Activated CD8-positive, alpha-beta T cell treated with anti-CD3 and anti-CD28 coated beads for 36 hours (primary cell): ENCODE measurements at regions not wholly inside any gene's neighbourhood (a gene's known extent, or its start where the extent isn't known, plus 50 kb on each side); places are given as distances from the start of the nearest gene placed in this dataset.

Experiments used
- ATAC-seq: fragments of 200-7000 bp; cut with Tn5 transposase; one replicate; pipeline ENCODE4 v1.10.0; 2021; ENCODE audit warnings: mild to moderate bottlenecking, moderate library complexity
- CTCF ChIA-PET: fragments of 350-600 bp; sonication (Branson Sonifier 250); formaldehyde crosslinking; loops from one replicate; lab custom pipeline; 2021; ENCODE audit warnings: antibody characterized with exemption; lab: Charles Lee
- POLR2A ChIA-PET: fragments of 350-600 bp; sonication (Branson Sonifier 250); formaldehyde crosslinking; loops from one replicate; lab custom pipeline; 2021; ENCODE audit warnings: antibody characterized with exemption; lab: Charles Lee
- DNase-seq: peaks from one replicate; pipeline ENCODE4 v3.0.0-alpha.2; 2020
- H3K27ac Mint-ChIP-seq: one replicate; pipeline ENCODE4 v1.8.0; 2021; ENCODE audit warnings: mild to moderate bottlenecking, mixed read lengths
- H3K27me3 Mint-ChIP-seq: one replicate; pipeline ENCODE4 v1.8.0; 2021; ENCODE audit warnings: mixed read lengths
- H3K36me3 Mint-ChIP-seq: one replicate; pipeline ENCODE4 v1.8.0; 2021; ENCODE audit warnings: low read depth, mixed read lengths
- H3K4me1 Mint-ChIP-seq: one replicate; pipeline ENCODE4 v1.8.0; 2021; ENCODE audit warnings: low read depth, mixed read lengths
- H3K4me3 Mint-ChIP-seq: one replicate; pipeline ENCODE4 v1.8.0; 2021; ENCODE audit warnings: mild to moderate bottlenecking, moderate library complexity, mixed read lengths
- H3K9me3 Mint-ChIP-seq: one replicate; pipeline ENCODE4 v1.8.0; 2021; ENCODE audit warnings: mixed read lengths
- CTCF ChIP-seq: fragments of 200-600 bp; IDR thresholded peaks from one replicate; pipeline ENCODE4 v1.8.0; 2022; ENCODE audit warnings: antibody characterized with exemption, mild to moderate bottlenecking
- intact Hi-C: fragments of 100-400 bp; cut with micrococcal nuclease; formaldehyde crosslinking; loops from one replicate; pipeline ENCODE4 v1.10.0; 2022

- Mint-ChIP-seq H3K27ac (no peak overlapping the region), H3K4me3 (no peak overlapping the region), H3K9me3 (no peaks in the 10 kb centered on the region), H3K36me3 (no peaks in the 10 kb centered on the region), H3K4me1 (no peaks in the 10 kb centered on the region), H3K27me3 (peaks cover 3% of the 10 kb centered on the region)
- intact Hi-C loops: no loop called here
- ATAC-seq: no peak
- TF ChIP-seq CTCF: no peak
- DNase-seq: no peak
- ChIA-PET POLR2A (no interaction called here), CTCF (no interaction called here)
Measured at GRCh38 chr4:114211556-114211955, 232.1 kb upstream of the ARSJ start.

DNA sequence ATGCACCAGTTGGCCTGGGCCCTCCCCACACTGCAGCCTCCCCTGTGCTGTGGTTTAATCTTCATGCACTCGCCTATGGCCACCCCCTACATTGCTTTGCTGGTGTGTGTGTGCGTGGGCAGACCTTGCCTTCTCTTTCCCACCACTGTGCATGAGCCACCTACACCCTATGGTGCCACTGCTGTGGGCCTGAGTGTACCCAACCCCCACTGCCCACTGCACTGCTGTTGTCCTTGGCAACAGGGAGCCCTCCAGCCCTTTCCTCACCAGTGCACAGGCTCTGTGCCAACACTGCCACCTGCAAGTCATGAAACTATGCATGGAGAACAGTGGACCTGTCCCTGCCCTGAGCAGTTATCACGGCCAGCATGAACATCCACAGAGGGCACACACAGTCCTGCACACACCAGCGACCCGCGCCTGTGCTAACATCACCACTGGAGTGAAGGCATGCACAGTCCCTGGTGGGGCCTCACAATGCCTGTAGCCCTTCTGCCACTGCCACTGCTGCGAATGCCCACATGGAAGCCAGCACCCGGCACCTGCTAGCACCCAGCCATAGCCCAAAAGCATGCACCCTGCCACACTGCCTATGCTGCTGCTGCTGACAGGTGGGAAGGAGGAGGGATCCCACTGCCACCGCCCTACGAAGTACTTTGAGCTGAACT is 237.8 kb upstream of the ARSJ start:
- TF ChIP-seq CTCF: no peak
- Mint-ChIP-seq H3K9me3 (no peaks in the 10 kb centered on the region), H3K4me3 (no peak overlapping the region), H3K36me3 (no peaks in the 10 kb centered on the region), H3K4me1 (no peaks in the 10 kb centered on the region), H3K27ac (no peak overlapping the region), H3K27me3 (no peaks in the 10 kb centered on the region)
- ChIA-PET POLR2A (no interaction called here), CTCF (no interaction called here)
- ATAC-seq: no peak
- intact Hi-C loops: no loop called here
- no peak for DNase-seq

DNA sequence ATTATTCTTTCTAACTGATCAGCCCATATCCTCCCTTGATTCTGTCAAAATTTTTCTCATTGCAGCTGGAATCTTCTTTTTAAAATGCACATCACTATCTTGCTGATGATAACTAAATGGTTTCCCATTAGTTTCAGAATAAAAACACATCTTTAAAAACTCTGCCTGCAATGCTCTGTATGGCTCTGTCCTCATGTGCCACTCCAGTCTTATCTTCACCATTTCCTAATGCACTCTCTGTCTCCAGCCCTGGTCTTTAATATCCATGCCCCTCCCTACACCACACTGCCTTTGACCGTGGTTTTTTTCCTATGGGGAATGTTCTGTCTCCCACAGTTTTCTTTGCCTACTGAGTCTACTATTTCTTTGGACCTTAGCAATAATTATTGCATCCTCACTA is 244.1 kb upstream of the ARSJ start:
- POLR2A ChIA-PET: no interaction called here
- intact Hi-C loops: no loop called here

DNA sequence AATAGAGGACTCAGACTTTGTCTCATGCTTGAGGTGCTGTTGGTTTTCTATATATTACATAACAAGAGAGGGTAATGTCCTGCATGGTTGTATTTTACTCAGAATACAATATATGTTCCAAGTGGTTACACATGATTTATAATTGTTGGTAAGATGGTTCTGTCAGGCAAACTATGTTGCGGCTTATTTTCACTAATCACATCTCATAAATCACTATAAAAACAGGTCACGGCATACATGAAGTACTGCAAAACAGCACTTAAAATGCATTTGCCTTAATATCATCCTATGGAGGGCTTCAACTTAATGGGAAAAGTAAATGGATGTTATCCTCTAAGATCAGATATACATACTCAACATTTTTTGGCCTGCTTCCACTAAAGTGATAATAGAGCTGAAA is 246.0 kb upstream of the ARSJ start:
- ATAC-seq (no peak), DNase-seq (no peak)
- TF ChIP-seq CTCF: no peak
- Mint-ChIP-seq H3K4me3 (no peak overlapping the region), H3K9me3 (no peaks in the 10 kb centered on the region), H3K36me3 (no peaks in the 10 kb centered on the region), H3K27ac (no peak overlapping the region), H3K4me1 (no peaks in the 10 kb centered on the region), H3K27me3 (no peaks in the 10 kb centered on the region)
- ChIA-PET POLR2A (no interaction called here), CTCF (no interaction called here)
- intact Hi-C loops: no loop called here

More for the DNA sequence above, 244.1 kb upstream of the ARSJ start:
- CTCF ChIA-PET: no interaction called here
- H3K27ac Mint-ChIP-seq: no peak overlapping the region
- no peak overlapping the region for H3K4me3 Mint-ChIP-seq
- no peaks in the 10 kb centered on the region for H3K4me1 Mint-ChIP-seq
- H3K27me3 Mint-ChIP-seq: no peaks in the 10 kb centered on the region
- DNase-seq (no peak), ATAC-seq (no peak)
- H3K9me3 Mint-ChIP-seq: no peaks in the 10 kb centered on the region
- no peaks in the 10 kb centered on the region for H3K36me3 Mint-ChIP-seq
- TF ChIP-seq CTCF: no peak

DNA sequence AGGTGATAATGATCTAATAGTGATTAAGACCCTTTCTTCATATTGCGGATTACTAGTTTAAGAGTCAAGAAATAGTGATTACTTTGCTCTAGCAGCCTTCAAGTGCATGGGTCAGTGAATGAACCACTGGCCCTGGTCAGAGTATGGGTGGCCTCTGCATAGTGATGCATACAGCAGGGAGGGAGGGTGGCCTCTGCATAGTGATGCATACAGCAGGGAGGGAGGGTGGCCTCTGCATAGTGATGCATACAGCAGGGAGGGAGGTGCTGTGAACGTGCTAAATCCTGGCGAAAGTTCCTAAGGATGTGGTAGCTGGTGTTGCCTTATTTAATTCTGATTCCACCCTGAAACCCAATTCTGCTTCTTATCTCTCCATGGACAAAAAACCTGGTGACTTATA is 246.7 kb upstream of the ARSJ start:
- DNase-seq (no peak), ATAC-seq (no peak)
- no peak overlapping the region for H3K4me3 Mint-ChIP-seq
- intact Hi-C loops: no loop called here
- no peak for TF ChIP-seq CTCF
- H3K9me3 Mint-ChIP-seq: no peaks in the 10 kb centered on the region
- ChIA-PET CTCF (no interaction called here), POLR2A (no interaction called here)
- no peaks in the 10 kb centered on the region for H3K4me1 Mint-ChIP-seq
- no peaks in the 10 kb centered on the region for H3K27me3 Mint-ChIP-seq
- no peak overlapping the region for H3K27ac Mint-ChIP-seq
- H3K36me3 Mint-ChIP-seq: no peaks in the 10 kb centered on the region
